GM12873 (cell line): ENCODE measurements at regions not wholly inside any gene's neighbourhood (a gene's known extent, or its start where the extent isn't known, plus 50 kb on each side); places are given as distances from the start of the nearest gene placed in this dataset.

Experiments
- CTCF ChIP-seq: IDR thresholded peaks from 2 replicates; pipeline ENCODE4 v1.5.1; 2012; ENCODE audit warnings: low read depth, mild to moderate bottlenecking, moderate library complexity, low read length, control low read depth; ENCODE audit not compliant: insufficient read depth; ENCODE audit errors: missing control alignments

- TF ChIP-seq CTCF: no peak
These were observed 87.4 kb upstream of the LRRC3B start for GRCh38 chr3:26535151-26535550.

DNA sequence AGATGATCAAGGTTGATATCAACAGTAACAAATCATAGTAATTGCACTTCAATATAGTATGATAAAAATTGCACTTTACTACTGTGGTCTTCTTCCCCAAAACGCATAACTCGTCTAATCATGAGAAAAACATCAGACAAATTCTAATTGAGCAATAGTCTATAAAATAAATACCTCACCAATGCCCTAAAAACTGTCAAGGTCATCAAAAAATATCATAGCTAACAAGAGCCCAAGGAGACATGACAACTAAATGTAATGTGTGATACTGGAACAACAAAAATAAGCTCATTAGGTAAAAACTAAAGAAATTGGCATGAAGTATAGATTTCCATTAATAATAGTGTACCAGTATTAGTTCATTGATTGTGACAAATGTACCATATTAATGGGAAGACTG lies 85.6 kb upstream of the LRRC3B start:
- no peak for TF ChIP-seq CTCF

GRCh38 chr3:26550413-26550812 lies 72.2 kb upstream of the LRRC3B start:
- no peak for TF ChIP-seq CTCF

GRCh38 chr3:26556637-26557036 lies 65.9 kb upstream of the LRRC3B start:
- no peak for TF ChIP-seq CTCF

DNA sequence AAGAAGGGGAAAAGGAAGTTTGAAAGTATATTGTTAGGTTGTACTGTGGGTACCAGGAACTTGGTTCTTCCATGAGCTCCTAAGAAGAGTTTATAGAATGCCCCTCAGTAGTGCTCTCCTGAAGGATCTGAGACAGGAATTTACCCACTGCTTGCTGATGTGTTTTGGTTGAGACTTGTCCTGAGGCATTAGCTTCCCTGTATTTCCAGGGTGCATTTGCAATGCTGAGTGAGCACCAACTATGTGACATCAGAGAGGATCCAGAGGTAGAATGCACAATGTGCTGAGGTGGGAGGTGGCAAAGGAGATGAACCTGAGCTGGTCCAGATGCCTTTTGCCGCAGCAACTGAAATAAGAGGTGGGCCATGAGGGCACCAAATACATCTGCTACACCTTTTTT lies 64.3 kb upstream of the LRRC3B start:
- no peak for TF ChIP-seq CTCF

GRCh38 chr3:26559227-26559626 lies 63.3 kb upstream of the LRRC3B start:
- TF ChIP-seq CTCF: no peak

DNA sequence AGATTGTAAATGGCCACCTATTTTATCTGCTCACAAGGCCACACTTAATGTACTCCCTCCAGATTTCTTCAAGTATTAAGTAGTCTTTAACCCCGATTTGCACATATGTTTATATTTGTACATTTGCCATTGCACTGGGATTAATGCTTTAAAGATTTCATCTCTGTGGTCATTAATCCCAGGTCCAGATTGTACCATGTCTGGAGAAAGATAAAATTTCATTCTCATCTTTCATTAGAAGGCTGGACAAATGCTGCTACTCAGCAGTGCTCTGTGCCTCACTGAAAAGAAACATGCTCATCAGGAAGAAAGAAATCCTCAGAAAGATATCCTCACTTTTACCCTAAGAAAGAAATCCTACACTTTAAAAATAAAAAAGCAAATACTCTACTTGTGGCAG lies 62.5 kb upstream of the LRRC3B start:
- TF ChIP-seq CTCF: no peak

DNA sequence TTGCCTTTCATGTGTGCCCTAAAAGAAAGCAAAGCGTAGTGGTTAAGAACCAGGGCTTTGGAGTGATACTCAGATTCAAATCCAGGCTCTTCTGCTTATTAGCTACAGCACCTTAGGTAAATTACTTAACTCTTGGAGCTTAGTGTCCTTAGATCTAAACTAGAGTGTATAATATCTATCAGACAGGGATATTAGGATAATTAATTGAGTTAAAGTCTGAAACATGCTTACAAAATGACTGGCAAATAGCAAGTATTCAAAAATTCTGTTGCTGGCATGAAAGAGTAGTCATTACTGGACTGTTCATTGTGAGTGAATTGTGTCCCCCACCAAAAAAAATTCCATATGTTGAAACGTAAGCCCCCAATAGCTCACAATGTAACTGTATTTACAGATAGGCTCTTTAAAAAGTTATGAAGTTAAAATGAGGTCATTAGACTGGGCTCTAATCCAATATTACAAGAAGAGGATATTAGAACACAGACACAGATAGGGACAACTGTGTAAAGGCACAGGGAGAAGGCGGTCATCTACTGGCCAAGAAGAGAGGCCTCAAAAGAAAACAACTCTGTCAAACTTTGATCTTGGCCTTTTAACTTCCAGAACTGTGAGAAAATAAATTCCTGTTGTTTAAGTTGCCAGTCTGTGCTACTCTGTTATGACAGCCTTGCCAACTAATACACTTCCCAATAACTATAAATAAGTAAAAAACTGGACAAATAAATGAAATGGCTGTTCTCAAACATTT lies 60.4 kb upstream of the LRRC3B start:
- no peak for TF ChIP-seq CTCF
